Caco-2 (cell line): ENCODE measurements at regions not wholly inside any gene's neighbourhood (a gene's known extent, or its start where the extent isn't known, plus 50 kb on each side); places are given as distances from the start of the nearest gene placed in this dataset.

Experiments used
- BruUV-seq: library from RNA; stranded (reverse); fragments of 400-500 nt; replicated peaks from 2 replicates; lab custom pipeline; 2021; lab: Mats Ljungman, UMichigan
- CTCF ChIA-PET: fragments of 300-600 bp; sonication (Branson Sonifier 250); formaldehyde crosslinking; loops from one replicate; lab custom pipeline; 2022; ENCODE audit warnings: antibody characterized with exemption; lab: Charles Lee
- POLR2A ChIA-PET: fragments of 300-600 bp; sonication (Branson Sonifier 250); formaldehyde crosslinking; loops from one replicate; lab custom pipeline; 2022; ENCODE audit warnings: antibody characterized with exemption; lab: Charles Lee
- DNase-seq, 2 experiments: peaks; one replicate each; pipeline versions ENCODE4 v3.0.0 to v3.0.0-alpha.2; 2020 to 2022
- H3K27me3 ChIP-seq: replicated peaks from 2 replicates; pipeline ENCODE4 v1.6.0; 2011; ENCODE audit warnings: low read length; ENCODE audit not compliant: control insufficient read depth, insufficient read depth
- H3K36me3 ChIP-seq: 2 replicates; pipeline ENCODE4 v1.5.1; 2011; ENCODE audit warnings: low read length; ENCODE audit not compliant: control insufficient read depth, insufficient read depth
- H3K4me1 ChIP-seq: fragments of 250-450 bp; sonication (Bioruptor Pico); 2 replicates; pipeline ENCODE4 v1.5.1; 2020; ENCODE audit warnings: mild to moderate bottlenecking
- H3K4me3 ChIP-seq: 2 replicates; pipeline ENCODE4 v1.5.1; 2011; ENCODE audit warnings: low read depth, mild to moderate bottlenecking, control low read depth, low read length
- H3K9me3 ChIP-seq: fragments of 250-450 bp; sonication (Bioruptor Pico); 2 replicates; pipeline ENCODE4 v1.5.1; 2020; ENCODE audit warnings: mild to moderate bottlenecking, moderate library complexity
- H3K27ac Mint-ChIP-seq: one replicate; pipeline ENCODE4 v1.8.0; 2022; ENCODE audit warnings: mixed read lengths; ENCODE audit not compliant: unreplicated experiment
- H3K27me3 Mint-ChIP-seq: one replicate; pipeline ENCODE4 v1.8.0; 2022; ENCODE audit warnings: mixed read lengths; ENCODE audit not compliant: insufficient read depth, unreplicated experiment
- H3K36me3 Mint-ChIP-seq: one replicate; pipeline ENCODE4 v1.8.0; 2022; ENCODE audit warnings: mild to moderate bottlenecking, mixed read lengths; ENCODE audit not compliant: insufficient read depth, unreplicated experiment
- H3K4me1 Mint-ChIP-seq: one replicate; pipeline ENCODE4 v1.8.0; 2022; ENCODE audit warnings: low read depth, mixed read lengths; ENCODE audit not compliant: unreplicated experiment
- H3K4me3 Mint-ChIP-seq: one replicate; pipeline ENCODE4 v1.8.0; 2022; ENCODE audit warnings: mild to moderate bottlenecking, moderate library complexity, mixed read lengths; ENCODE audit not compliant: unreplicated experiment
- H3K9me3 Mint-ChIP-seq: one replicate; pipeline ENCODE4 v1.8.0; 2022; ENCODE audit warnings: mixed read lengths; ENCODE audit not compliant: unreplicated experiment
- CTCF ChIP-seq, 2 experiments: fragments of 200-600 bp in 1 of 2; IDR thresholded peaks; 1 replicate in 1 of 2; 2 replicates in 1 of 2; pipeline versions ENCODE4 v1.5.1 to v1.8.0; 2011 to 2022; ENCODE audit warnings: antibody characterized with exemption in 1 of 2, control low read depth in 1 of 2, inconsistent platforms in 1 of 2, low read depth in 1 of 2, low read length in 1 of 2, mild to moderate bottlenecking in 1 of 2, moderate library complexity in 1 of 2; ENCODE audit not compliant: insufficient read depth in 1 of 2, severe bottlenecking in 1 of 2, unreplicated experiment in 1 of 2
- intact Hi-C: fragments of 100-400 bp; cut with micrococcal nuclease; formaldehyde crosslinking; loops from one replicate; pipeline ENCODE4 v1.10.0; 2022; ENCODE audit not compliant: unreplicated experiment

GRCh38 chr11:32494629-32495028 is 59.3 kb upstream of the WT1 start:
- no TSS peak for BruUV-seq
- TF ChIP-seq CTCF (IDR thresholded peaks at IDR 0.05; ENCODE audit: insufficient read depth in 1 of 2, low read depth in 1 of 2, low read length in 1 of 2, severe bottlenecking in 1 of 2, unreplicated experiment in 1 of 2): no peak
- H3K27me3 ChIP-seq: no peaks in the 10 kb centered on the region
- Mint-ChIP-seq H3K4me1 (no peaks in the 10 kb centered on the region), H3K27ac (no peak overlapping the region), H3K4me3 (no peak overlapping the region), H3K36me3 (no peaks in the 10 kb centered on the region), H3K27me3 (peaks cover 5% of the 10 kb centered on the region), H3K9me3 (no peaks in the 10 kb centered on the region)
- intact Hi-C loops: no loop called here
- POLR2A ChIA-PET: no interaction called here
- no peaks in the 10 kb centered on the region for H3K4me1 ChIP-seq
- H3K36me3 ChIP-seq: no peaks in the 10 kb centered on the region
- CTCF ChIA-PET: interaction anchor here (0.7 kb wide), 1 partner anchor 34 kb away, joined by 5 read pairs; no protein-coding TSS in a partner anchor
- H3K4me3 ChIP-seq: no peak overlapping the region
- no peaks in the 10 kb centered on the region for H3K9me3 ChIP-seq
- DNase-seq: no peak

GRCh38 chr11:32489464-32489863 is 54.1 kb upstream of the WT1 start:
- Histone ChIP-seq H3K4me3 (no peak overlapping the region), H3K36me3 (no peaks in the 10 kb centered on the region), H3K4me1 (no peaks in the 10 kb centered on the region), H3K27me3 (no peaks in the 10 kb centered on the region), H3K9me3 (no peaks in the 10 kb centered on the region)
- no peak for TF ChIP-seq CTCF (IDR thresholded peaks at IDR 0.05; ENCODE audit: insufficient read depth in 1 of 2, low read depth in 1 of 2, low read length in 1 of 2, severe bottlenecking in 1 of 2, unreplicated experiment in 1 of 2)
- H3K27ac Mint-ChIP-seq: no peak overlapping the region
- DNase-seq: no peak
- H3K27me3 Mint-ChIP-seq: peaks cover 5% of the 10 kb centered on the region
- no peaks in the 10 kb centered on the region for H3K4me1 Mint-ChIP-seq
- no peaks in the 10 kb centered on the region for H3K9me3 Mint-ChIP-seq
- ChIA-PET CTCF (interaction anchor here (0.6 kb wide), 3 partner anchors 78 to 161 kb away, joined by 3 to 4 read pairs (median 3); partner anchors contain the start of gene EIF3M), POLR2A (no interaction called here)
- no TSS peak for BruUV-seq
- H3K4me3 Mint-ChIP-seq: no peak overlapping the region
- no peaks in the 10 kb centered on the region for H3K36me3 Mint-ChIP-seq
- intact Hi-C loops: no loop called here

GRCh38 chr11:32487270-32487669 is 51.9 kb upstream of the WT1 start:
- Mint-ChIP-seq H3K4me3 (no peak overlapping the region), H3K27ac (no peak overlapping the region), H3K36me3 (no peaks in the 10 kb centered on the region), H3K9me3 (no peaks in the 10 kb centered on the region), H3K4me1 (no peaks in the 10 kb centered on the region), H3K27me3 (no peaks in the 10 kb centered on the region)
- Histone ChIP-seq H3K27me3 (no peaks in the 10 kb centered on the region), H3K4me1 (no peaks in the 10 kb centered on the region), H3K36me3 (no peaks in the 10 kb centered on the region), H3K9me3 (no peaks in the 10 kb centered on the region), H3K4me3 (no peak overlapping the region)
- intact Hi-C loops: no loop called here
- TF ChIP-seq CTCF (IDR thresholded peaks at IDR 0.05; ENCODE audit: insufficient read depth in 1 of 2, low read depth in 1 of 2, low read length in 1 of 2, severe bottlenecking in 1 of 2, unreplicated experiment in 1 of 2): peak; percentile 56 to 59
- ChIA-PET CTCF (interaction anchor here (0.7 kb wide), 1 partner anchor 113 kb away, joined by 4 read pairs; no protein-coding TSS in a partner anchor), POLR2A (no interaction called here)
- peak; percentile 36 to 49 for DNase-seq
- no TSS peak for BruUV-seq
